NCI-H146 (cell line): ENCODE measurements at regions not wholly inside any gene's neighbourhood (a gene's known extent, or its start where the extent isn't known, plus 50 kb on each side); places are given as distances from the start of the nearest gene placed in this dataset.

Experiments used
- DNase-seq: peaks from one replicate; lab custom pipeline; 2025; lab: John Stamatoyannopoulos, UW

GRCh38 chr5:7955476-7955875 is 86.5 kb downstream of the MTRR start:
- DNase-seq: no peak

GRCh38 chr5:7957329-7957728 is 88.4 kb downstream of the MTRR start:
- DNase-seq: no peak

- DNase-seq: no peak
Measured at GRCh38 chr5:7960142-7960541, 91.2 kb downstream of the MTRR start.

- DNase-seq: no peak
Measured at GRCh38 chr5:7961540-7961939, 92.6 kb downstream of the MTRR start.

GRCh38 chr5:7970816-7971215 is 101.9 kb downstream of the MTRR start:
- no peak for DNase-seq

- no peak for DNase-seq
Measured at GRCh38 chr5:7976411-7977190, 107.7 kb downstream of the MTRR start.

- no peak for DNase-seq
Measured at GRCh38 chr5:7978114-7978513, 109.2 kb downstream of the MTRR start.

- DNase-seq: no peak
Measured at GRCh38 chr5:7978991-7979390, 110.0 kb downstream of the MTRR start.

GRCh38 chr5:7980881-7981280 is 111.9 kb downstream of the MTRR start:
- no peak for DNase-seq

GRCh38 chr5:7983433-7983832 is 114.5 kb downstream of the MTRR start:
- DNase-seq: no peak

- DNase-seq: peak; percentile 36
Measured at GRCh38 chr5:7991125-7991821, 122.3 kb downstream of the MTRR start.

- no peak for DNase-seq
Measured at GRCh38 chr5:7995688-7996294, 126.8 kb downstream of the MTRR start.

GRCh38 chr5:8005416-8005815 is 136.5 kb downstream of the MTRR start:
- DNase-seq: no peak

GRCh38 chr5:8012131-8012977 is 143.4 kb downstream of the MTRR start:
- DNase-seq: no peak

GRCh38 chr5:8013948-8014710 is 145.2 kb downstream of the MTRR start:
- DNase-seq: no peak

GRCh38 chr5:8019719-8020218 is 150.8 kb downstream of the MTRR start:
- no peak for DNase-seq

GRCh38 chr5:8020861-8021514 is 152.0 kb downstream of the MTRR start:
- DNase-seq: no peak

GRCh38 chr5:8028243-8028642 is 159.3 kb downstream of the MTRR start:
- no peak for DNase-seq

- DNase-seq: peak; percentile 29
Measured at GRCh38 chr5:8033261-8033660, 164.3 kb downstream of the MTRR start.

GRCh38 chr5:8034852-8035251 is 165.9 kb downstream of the MTRR start:
- no peak for DNase-seq

- no peak for DNase-seq
Measured at GRCh38 chr5:8048920-8049319, 180.0 kb downstream of the MTRR start.
